GM23248 (cell line): ENCODE measurements at regions not wholly inside any gene's neighbourhood (a gene's known extent, or its start where the extent isn't known, plus 50 kb on each side); places are given as distances from the start of the nearest gene placed in this dataset.

Experiments used
- DNase-seq: peaks from one replicate; pipeline ENCODE4 v3.0.0-alpha.2; 2015
- H2AFZ ChIP-seq: fragments of 200-600 bp; sonication (generic); 2 replicates; pipeline ENCODE4 v1.6.1; 2016; ENCODE audit warnings: antibody characterized with exemption
- H3F3A ChIP-seq: fragments of 200-600 bp; sonication (generic); 2 replicates; pipeline ENCODE4 v1.6.1; 2016; ENCODE audit warnings: mild to moderate bottlenecking, antibody characterized with exemption, mixed run types; ENCODE audit not compliant: insufficient read depth
- H3K27ac ChIP-seq: fragments of 200-600 bp; sonication (generic); 2 replicates; pipeline ENCODE4 v1.5.1; 2016; ENCODE audit warnings: mild to moderate bottlenecking
- H3K27me3 ChIP-seq: fragments of 200-600 bp; sonication (generic); replicated peaks from 2 replicates; pipeline ENCODE4 v1.6.1; 2016; ENCODE audit warnings: mild to moderate bottlenecking; ENCODE audit not compliant: insufficient read depth
- H3K36me3 ChIP-seq: fragments of 200-600 bp; sonication (generic); 2 replicates; pipeline ENCODE4 v1.6.1; 2016; ENCODE audit warnings: low read depth, mild to moderate bottlenecking
- H3K4me1 ChIP-seq: fragments of 200-600 bp; sonication (generic); 2 replicates; pipeline ENCODE4 v1.6.1; 2016; ENCODE audit warnings: mild to moderate bottlenecking; ENCODE audit not compliant: insufficient read depth
- H3K4me2 ChIP-seq: fragments of 200-600 bp; sonication (generic); one replicate; pipeline ENCODE4 v1.6.1; 2016; ENCODE audit warnings: mild to moderate bottlenecking; ENCODE audit not compliant: unreplicated experiment
- H3K4me3 ChIP-seq: fragments of 200-600 bp; sonication (generic); 2 replicates; pipeline ENCODE4 v1.5.1; 2016; ENCODE audit warnings: mild to moderate bottlenecking
- H3K79me2 ChIP-seq: fragments of 200-600 bp; sonication (generic); 2 replicates; pipeline ENCODE4 v1.6.1; 2016; ENCODE audit warnings: mild to moderate bottlenecking; ENCODE audit not compliant: insufficient read depth
- H3K9ac ChIP-seq: fragments of 200-600 bp; sonication (generic); 2 replicates; pipeline ENCODE4 v1.6.1; 2016; ENCODE audit warnings: mild to moderate bottlenecking
- H3K9me2 ChIP-seq: fragments of 200-600 bp; sonication (generic); 2 replicates; pipeline ENCODE4 v1.6.1; 2016; ENCODE audit warnings: mixed run types, mild to moderate bottlenecking, moderate library complexity; ENCODE audit not compliant: insufficient read depth
- H3K9me3 ChIP-seq: fragments of 200-600 bp; sonication (generic); one replicate; pipeline ENCODE4 v1.6.1; 2017; ENCODE audit warnings: low read depth
- H4K20me1 ChIP-seq: fragments of 200-600 bp; sonication (generic); 2 replicates; pipeline ENCODE4 v1.6.0; 2016; ENCODE audit not compliant: insufficient read depth
- EZH2 ChIP-seq: fragments of 200-600 bp; sonication (generic); IDR thresholded peaks from 2 replicates; pipeline ENCODE4 v1.6.1; 2018; ENCODE audit warnings: antibody characterized with exemption, mild to moderate bottlenecking; ENCODE audit not compliant: insufficient read depth, poor library complexity, severe bottlenecking
- EZH2phosphoT487 ChIP-seq: fragments of 200-600 bp; sonication (generic); IDR thresholded peaks from 2 replicates; pipeline ENCODE4 v1.6.1; 2018; ENCODE audit warnings: antibody characterized with exemption, moderate library complexity, mild to moderate bottlenecking, low read depth; ENCODE audit not compliant: insufficient read depth
- WGBS, 2 experiments: methylation state at CpG; one replicate each; pipeline ENCODE4 v1.1.6; 2015 to 2017; ENCODE audit warnings: low lambda C conversion rate in 2 of 2, low coverage in 1 of 2; ENCODE audit errors: missing lambda C conversion rate in 2 of 2; 5-methylcytosine and 5-hydroxymethylcytosine counted together
- in situ Hi-C: fragments of 300-500 bp; cut with MboI; formaldehyde crosslinking; loops from 2 replicates; pipeline ENCODE4 v1.15.0; 2020

GRCh38 chr7:66537876-66538275 lies 90.8 kb upstream of the KCTD7 start:
- WGBS, 2 experiments = 100% methylated on average over 1 of the region's 1 CpG
- DNase-seq = no peak
- no peaks in the 10 kb centered on the region for H3K4me1 ChIP-seq
- in situ Hi-C loops = no loop called here
- no peaks in the 10 kb centered on the region for H3K9me3 ChIP-seq
- no peak overlapping the region for H3K4me3 ChIP-seq
- no peak overlapping the region for H2AFZ ChIP-seq
- H3K9me2 ChIP-seq = no peaks in the 10 kb centered on the region
- H3K27ac ChIP-seq = no peak overlapping the region
- H3F3A ChIP-seq = 0 out of 2 replicates have a peak, but pooled peaks cover 2% of the 10 kb centered on the region
- no peak overlapping the region for H3K4me2 ChIP-seq
- H3K36me3 ChIP-seq = no peaks in the 10 kb centered on the region
- no peaks in the 10 kb centered on the region for H3K27me3 ChIP-seq
- no peak for TF ChIP-seq EZH2
- TF ChIP-seq EZH2phosphoT487 = no peak
- no peaks in the 10 kb centered on the region for H4K20me1 ChIP-seq
- no peaks in the 10 kb centered on the region for H3K79me2 ChIP-seq
- H3K9ac ChIP-seq = no peak overlapping the region

GRCh38 chr7:66539264-66539623 lies 89.4 kb upstream of the KCTD7 start:
- no peak overlapping the region for H3K27ac ChIP-seq
- no peak overlapping the region for H3K4me3 ChIP-seq
- H3K36me3 ChIP-seq = no peaks in the 10 kb centered on the region
- H2AFZ ChIP-seq = no peak overlapping the region
- H3K27me3 ChIP-seq = no peaks in the 10 kb centered on the region
- no peaks in the 10 kb centered on the region for H3K9me3 ChIP-seq
- no peaks in the 10 kb centered on the region for H3K4me1 ChIP-seq
- no peak for DNase-seq
- no peaks in the 10 kb centered on the region for H3F3A ChIP-seq
- H4K20me1 ChIP-seq = no peaks in the 10 kb centered on the region
- H3K9me2 ChIP-seq = no peaks in the 10 kb centered on the region
- no peak overlapping the region for H3K4me2 ChIP-seq
- TF ChIP-seq EZH2 (no peak), EZH2phosphoT487 (no peak)
- H3K79me2 ChIP-seq = no peaks in the 10 kb centered on the region
- in situ Hi-C loops = no loop called here
- H3K9ac ChIP-seq = no peak overlapping the region
- WGBS, 2 experiments = 75% methylated on average over 3 of the region's 3 CpGs

GRCh38 chr7:66539902-66540375 lies 88.7 kb upstream of the KCTD7 start:
- Histone ChIP-seq H3K36me3 (0 out of 2 replicates have a peak, but pooled peaks cover 1% of the 10 kb centered on the region), H3K4me2 (no peak overlapping the region), H3K9ac (no peak overlapping the region), H4K20me1 (no peaks in the 10 kb centered on the region), H3K27ac (no peak overlapping the region), H3K4me3 (no peak overlapping the region), H3K27me3 (no peaks in the 10 kb centered on the region), H3F3A (no peaks in the 10 kb centered on the region), H3K9me2 (no peaks in the 10 kb centered on the region), H3K9me3 (no peaks in the 10 kb centered on the region), H3K79me2 (no peaks in the 10 kb centered on the region), H2AFZ (no peak overlapping the region), H3K4me1 (no peaks in the 10 kb centered on the region)
- WGBS, 2 experiments = 83 to 85% methylated on average over 8 of the region's 8 CpGs
- in situ Hi-C loops = no loop called here
- DNase-seq = no peak
- TF ChIP-seq EZH2phosphoT487 = no peak
- no peak for TF ChIP-seq EZH2

GRCh38 chr7:66542049-66542448 lies 86.6 kb upstream of the KCTD7 start:
- in situ Hi-C loops = no loop called here
- H3K36me3 ChIP-seq = peaks cover 13% of the 10 kb centered on the region; the same call in 1 of the 2 replicates
- H3K9ac ChIP-seq = no peak overlapping the region
- 91 to 93% methylated on average over 5 of the region's 5 CpGs for WGBS, 2 experiments
- peaks cover 15% of the 10 kb centered on the region for H3K79me2 ChIP-seq
- no peaks in the 10 kb centered on the region for H3K9me3 ChIP-seq
- no peaks in the 10 kb centered on the region for H3K9me2 ChIP-seq
- H3K27me3 ChIP-seq = no peaks in the 10 kb centered on the region
- no peaks in the 10 kb centered on the region for H4K20me1 ChIP-seq
- no peak overlapping the region for H3K4me3 ChIP-seq
- H3K4me1 ChIP-seq = no peaks in the 10 kb centered on the region
- DNase-seq = peak; percentile 21
- no peak overlapping the region for H2AFZ ChIP-seq
- no peak for TF ChIP-seq EZH2phosphoT487
- TF ChIP-seq EZH2 = no peak
- no peaks in the 10 kb centered on the region for H3F3A ChIP-seq
- no peak overlapping the region for H3K27ac ChIP-seq
- H3K4me2 ChIP-seq = no peak overlapping the region

GRCh38 chr7:66542528-66543269 lies 86.0 kb upstream of the KCTD7 start:
- Histone ChIP-seq H3K4me1 (no peaks in the 10 kb centered on the region), H4K20me1 (no peaks in the 10 kb centered on the region), H3K4me2 (no peak overlapping the region), H3K79me2 (peaks cover 22% of the 10 kb centered on the region), H3K4me3 (no peak overlapping the region), H2AFZ (no peak overlapping the region), H3K9me3 (no peaks in the 10 kb centered on the region), H3K36me3 (peaks cover 18% of the 10 kb centered on the region), H3K27me3 (no peaks in the 10 kb centered on the region), H3K27ac (no peak overlapping the region), H3K9me2 (no peaks in the 10 kb centered on the region), H3K9ac (no peak overlapping the region), H3F3A (no peaks in the 10 kb centered on the region)
- TF ChIP-seq EZH2phosphoT487 (no peak), EZH2 (no peak)
- peak; percentile 52 for DNase-seq
- in situ Hi-C loops = no loop called here
- 79 to 80% methylated on average over 14 of the region's 14 CpGs for WGBS, 2 experiments
